ENCODE measurements at regions not wholly inside any gene's neighbourhood (a gene's known extent, or its start where the extent isn't known, plus 50 kb on each side); places are given as distances from the start of the nearest gene placed in this dataset.

DNA sequence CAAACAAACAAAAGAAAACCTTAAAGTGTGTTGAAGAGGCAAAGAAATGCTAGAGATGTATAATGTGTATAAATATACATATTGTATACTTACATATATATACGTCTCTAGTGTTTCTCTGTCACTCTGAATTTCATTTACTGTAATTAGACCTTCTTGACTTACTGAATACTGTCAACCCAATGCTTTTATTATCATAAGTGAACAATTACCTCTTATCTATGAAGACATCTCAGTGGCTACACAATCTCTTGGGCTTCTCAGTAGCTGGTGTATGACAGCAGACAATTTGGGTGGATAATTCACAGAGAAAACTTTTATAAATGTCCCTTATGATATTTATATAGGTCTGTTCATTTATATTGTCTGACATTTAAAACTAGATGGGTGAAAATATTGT is 664.1 kb upstream of the ANO3 start:
- ChIA-PET CTCF (no interaction called here), POLR2A (ENCODE audit: low non-redundant PET) (no interaction called here)
- no peaks in the 10 kb centered on the region for H3K9me3 ChIP-seq (ENCODE audit: low read depth, low read length, poor library complexity, severe bottlenecking)
- TF ChIP-seq, protein P1, sequence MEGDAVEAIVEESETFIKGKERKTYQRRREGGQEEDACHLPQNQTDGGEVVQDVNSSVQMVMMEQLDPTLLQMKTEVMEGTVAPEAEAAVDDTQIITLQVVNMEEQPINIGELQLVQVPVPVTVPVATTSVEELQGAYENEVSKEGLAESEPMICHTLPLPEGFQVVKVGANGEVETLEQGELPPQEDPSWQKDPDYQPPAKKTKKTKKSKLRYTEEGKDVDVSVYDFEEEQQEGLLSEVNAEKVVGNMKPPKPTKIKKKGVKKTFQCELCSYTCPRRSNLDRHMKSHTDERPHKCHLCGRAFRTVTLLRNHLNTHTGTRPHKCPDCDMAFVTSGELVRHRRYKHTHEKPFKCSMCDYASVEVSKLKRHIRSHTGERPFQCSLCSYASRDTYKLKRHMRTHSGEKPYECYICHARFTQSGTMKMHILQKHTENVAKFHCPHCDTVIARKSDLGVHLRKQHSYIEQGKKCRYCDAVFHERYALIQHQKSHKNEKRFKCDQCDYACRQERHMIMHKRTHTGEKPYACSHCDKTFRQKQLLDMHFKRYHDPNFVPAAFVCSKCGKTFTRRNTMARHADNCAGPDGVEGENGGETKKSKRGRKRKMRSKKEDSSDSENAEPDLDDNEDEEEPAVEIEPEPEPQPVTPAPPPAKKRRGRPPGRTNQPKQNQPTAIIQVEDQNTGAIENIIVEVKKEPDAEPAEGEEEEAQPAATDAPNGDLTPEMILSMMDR (conservative IDR thresholded peaks at IDR 0.05; ENCODE audit: low read depth, low read length), result no peak
- no peak for TF ChIP-seq EZH2 (IDR thresholded peaks at IDR 0.05; ENCODE audit: borderline replicate concordance, low read depth, low read length, poor library complexity, severe bottlenecking)
- no peak overlapping the region for H3K27ac ChIP-seq (ENCODE audit: low read depth, low read length, poor library complexity, severe bottlenecking)
- no TSS peak for BruUV-seq (replicated peaks)
- no peaks in the 10 kb centered on the region for H3K27me3 ChIP-seq (replicated peaks; ENCODE audit: insufficient read depth, low read depth, low read length, poor library complexity)
- intact Hi-C loops (cut with micrococcal nuclease; ENCODE audit: unreplicated experiment), result no loop called here
- DNase-seq (ENCODE audit: low spot score), result no peak
- no peaks in the 10 kb centered on the region for H3K36me3 ChIP-seq (ENCODE audit: insufficient read depth, low read length, poor library complexity, severe bottlenecking)
- no peaks in the 10 kb centered on the region for H3K4me1 ChIP-seq (ENCODE audit: insufficient read depth, low read length, poor library complexity, severe bottlenecking)
- H3K4me3 ChIP-seq (ENCODE audit: low read depth, low read length, poor library complexity, severe bottlenecking), result no peak overlapping the region

DNA sequence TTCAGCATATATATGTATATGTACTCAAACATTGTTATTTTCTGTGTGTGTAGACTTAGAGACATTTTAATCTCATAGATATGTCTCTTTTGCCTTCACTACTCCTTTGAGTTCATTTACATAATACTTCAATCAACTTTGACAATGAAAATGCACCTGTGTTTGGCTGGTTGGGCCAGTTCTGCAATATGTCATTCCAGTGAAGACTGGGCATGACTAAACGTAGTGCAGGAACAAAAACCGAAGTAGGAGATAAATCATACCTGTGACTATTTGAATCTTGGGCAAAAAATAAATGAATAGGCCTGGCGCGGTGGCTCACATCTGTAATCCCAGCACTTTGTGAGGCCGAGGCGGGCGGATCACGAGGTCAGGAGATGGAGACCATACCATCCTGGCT is 640.0 kb upstream of the ANO3 start:
- CTCF ChIA-PET, result no interaction called here
- no peak for DNase-seq (ENCODE audit: low spot score)
- no peak for TF ChIP-seq EZH2 (IDR thresholded peaks at IDR 0.05; ENCODE audit: borderline replicate concordance, low read depth, low read length, poor library complexity, severe bottlenecking)
- TF ChIP-seq, protein P1 (conservative IDR thresholded peaks at IDR 0.05; ENCODE audit: low read depth, low read length), result no peak
- Histone ChIP-seq H3K4me1 (ENCODE audit: insufficient read depth, low read length, poor library complexity, severe bottlenecking) (no peaks in the 10 kb centered on the region), H3K9me3 (ENCODE audit: low read depth, low read length, poor library complexity, severe bottlenecking) (peaks cover 10% of the 10 kb centered on the region), H3K4me3 (ENCODE audit: low read depth, low read length, poor library complexity, severe bottlenecking) (no peak overlapping the region), H3K27me3 (replicated peaks; ENCODE audit: insufficient read depth, low read depth, low read length, poor library complexity) (no peaks in the 10 kb centered on the region), H3K36me3 (ENCODE audit: insufficient read depth, low read length, poor library complexity, severe bottlenecking) (no peaks in the 10 kb centered on the region), H3K27ac (ENCODE audit: low read depth, low read length, poor library complexity, severe bottlenecking) (no peak overlapping the region)
- intact Hi-C loops (cut with micrococcal nuclease; ENCODE audit: unreplicated experiment), result no loop called here
- POLR2A ChIA-PET (ENCODE audit: low non-redundant PET), result no interaction called here
- no TSS peak for BruUV-seq (replicated peaks)

DNA sequence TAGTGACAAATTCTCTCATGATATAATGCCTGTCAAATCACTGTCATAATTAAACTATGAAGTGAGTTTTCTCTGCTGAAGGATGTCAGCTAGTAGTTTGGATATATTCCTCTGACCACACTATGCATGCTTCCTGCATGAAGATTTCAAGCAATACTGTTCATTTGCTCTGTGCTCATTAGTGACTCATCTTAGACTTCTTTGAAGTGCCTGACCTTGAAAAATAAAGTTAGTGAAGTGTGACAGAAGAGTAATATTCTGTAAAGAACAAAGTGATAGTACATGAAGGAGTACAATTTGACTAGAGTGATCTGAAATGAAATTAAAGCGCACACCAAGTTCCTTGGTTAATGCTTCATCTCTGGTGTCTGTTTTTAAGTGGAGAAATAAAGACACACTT is 629.5 kb upstream of the ANO3 start:
- H3K27me3 ChIP-seq (replicated peaks; ENCODE audit: insufficient read depth, low read depth, low read length, poor library complexity), result no peaks in the 10 kb centered on the region
- intact Hi-C loops (cut with micrococcal nuclease; ENCODE audit: unreplicated experiment), result no loop called here
- DNase-seq (ENCODE audit: low spot score), result no peak

More for the DNA sequence above, 629.5 kb upstream of the ANO3 start:
- CTCF ChIA-PET, result no interaction called here
- Histone ChIP-seq H3K4me3 (ENCODE audit: low read depth, low read length, poor library complexity, severe bottlenecking) (no peak overlapping the region), H3K4me1 (ENCODE audit: insufficient read depth, low read length, poor library complexity, severe bottlenecking) (no peaks in the 10 kb centered on the region), H3K36me3 (ENCODE audit: insufficient read depth, low read length, poor library complexity, severe bottlenecking) (no peaks in the 10 kb centered on the region), H3K27ac (ENCODE audit: low read depth, low read length, poor library complexity, severe bottlenecking) (no peak overlapping the region), H3K9me3 (ENCODE audit: low read depth, low read length, poor library complexity, severe bottlenecking) (no peaks in the 10 kb centered on the region)
- POLR2A ChIA-PET (ENCODE audit: low non-redundant PET), result no interaction called here
- TF ChIP-seq EZH2 (IDR thresholded peaks at IDR 0.05; ENCODE audit: borderline replicate concordance, low read depth, low read length, poor library complexity, severe bottlenecking), result no peak
- TF ChIP-seq, protein P1 (conservative IDR thresholded peaks at IDR 0.05; ENCODE audit: low read depth, low read length), result no peak
- BruUV-seq (replicated peaks), result no TSS peak
